WTC11 (cell line): ENCODE measurements at regions not wholly inside any gene's neighbourhood (a gene's known extent, or its start where the extent isn't known, plus 50 kb on each side); places are given as distances from the start of the nearest gene placed in this dataset.

Experiments
- ATAC-seq: fragments of 200-7000 bp; cut with Tn5 transposase; 2 replicates; pipeline ENCODE4 v1.10.0; 2021; ENCODE audit warnings: mild to moderate bottlenecking, moderate library complexity
- CTCF ChIA-PET: fragments of 300-600 bp; sonication (Branson Sonifier 250); formaldehyde crosslinking; loops from one replicate; lab custom pipeline; 2021; ENCODE audit warnings: antibody characterized with exemption; lab: Charles Lee
- POLR2A ChIA-PET: fragments of 350-600 bp; sonication (Branson Sonifier 250); formaldehyde crosslinking; loops from one replicate; lab custom pipeline; 2021; ENCODE audit warnings: antibody characterized with exemption; lab: Charles Lee
- DNase-seq: peaks from one replicate; pipeline ENCODE4 v3.0.0; 2021; ENCODE audit warnings: low spot score
- H3K27ac Mint-ChIP-seq: 2 replicates; pipeline ENCODE4 v1.8.0; 2021; ENCODE audit warnings: mixed read lengths
- H3K27me3 Mint-ChIP-seq: 2 replicates; pipeline ENCODE4 v1.8.0; 2021; ENCODE audit warnings: low read depth, mild to moderate bottlenecking, moderate library complexity, mixed read lengths
- H3K36me3 Mint-ChIP-seq: 2 replicates; pipeline ENCODE4 v1.8.0; 2021; ENCODE audit warnings: mixed read lengths
- H3K4me1 Mint-ChIP-seq: 2 replicates; pipeline ENCODE4 v1.8.0; 2022; ENCODE audit warnings: mixed read lengths
- H3K4me3 Mint-ChIP-seq: 2 replicates; pipeline ENCODE4 v1.8.0; 2021; ENCODE audit warnings: mild to moderate bottlenecking, moderate library complexity, mixed read lengths
- H3K9me3 Mint-ChIP-seq: 2 replicates; pipeline ENCODE4 v1.8.0; 2021; ENCODE audit warnings: mixed read lengths
- ELF4 ChIP-seq: sonication (generic); formaldehyde crosslinking; IDR thresholded peaks from 2 replicates; pipeline ENCODE4 v1.8.1; 2022; ENCODE audit warnings: low read depth, mild to moderate bottlenecking, moderate library complexity, missing genetic modification reagents
- FOXK1 ChIP-seq: sonication (generic); formaldehyde crosslinking; IDR thresholded peaks from 2 replicates; pipeline ENCODE4 v1.8.0; 2022; ENCODE audit warnings: mild to moderate bottlenecking, moderate library complexity, missing genetic modification reagents
- IRF2 ChIP-seq: sonication (generic); formaldehyde crosslinking; IDR thresholded peaks from 2 replicates; pipeline ENCODE4 v1.8.0; 2022; ENCODE audit warnings: low read depth, missing genetic modification reagents, borderline replicate concordance
- JAZF1 ChIP-seq: fragments of 250-450 bp; sonication (Bioruptor Pico); IDR thresholded peaks from 2 replicates; pipeline ENCODE4 v1.9.0; 2021; ENCODE audit warnings: moderate library complexity, mild to moderate bottlenecking, inconsistent platforms
- JUN ChIP-seq: sonication (generic); formaldehyde crosslinking; IDR thresholded peaks from 2 replicates; pipeline ENCODE4 v1.8.0; 2023; ENCODE audit warnings: mild to moderate bottlenecking, missing genetic modification reagents
- MXD4 ChIP-seq: fragments of 250-450 bp; sonication (Bioruptor Pico); IDR thresholded peaks from 2 replicates; pipeline ENCODE4 v1.8.0; 2021; ENCODE audit warnings: mild to moderate bottlenecking, moderate library complexity, borderline replicate concordance
- NFATC4 ChIP-seq: fragments of 250-450 bp; sonication (Bioruptor Pico); IDR thresholded peaks from 2 replicates; pipeline ENCODE4 v1.9.0; 2021; ENCODE audit warnings: mild to moderate bottlenecking
- NFE2L1 ChIP-seq: sonication (generic); formaldehyde crosslinking; IDR thresholded peaks from 2 replicates; pipeline ENCODE4 v1.8.1; 2023; ENCODE audit warnings: missing genetic modification reagents
- NFYB ChIP-seq: sonication (generic); formaldehyde crosslinking; conservative IDR thresholded peaks from 2 replicates; pipeline ENCODE4 v1.8.0; 2022; ENCODE audit warnings: low read depth, missing genetic modification reagents
- NR1H2 ChIP-seq: sonication (generic); formaldehyde crosslinking; IDR thresholded peaks from 2 replicates; pipeline ENCODE4 v1.9.0; 2021; ENCODE audit warnings: mild to moderate bottlenecking, moderate library complexity, missing genetic modification reagents
- RELA ChIP-seq: sonication (generic); formaldehyde crosslinking; IDR thresholded peaks from 2 replicates; pipeline ENCODE4 v1.8.1; 2022; ENCODE audit warnings: missing genetic modification reagents, mild to moderate bottlenecking, borderline replicate concordance
- TP53 ChIP-seq: sonication (generic); formaldehyde crosslinking; IDR thresholded peaks from 2 replicates; pipeline ENCODE4 v1.8.1; 2023; ENCODE audit warnings: mild to moderate bottlenecking, missing genetic modification reagents
- ZNF416 ChIP-seq: fragments of 250-450 bp; sonication (Bioruptor Pico); IDR thresholded peaks from 2 replicates; pipeline ENCODE4 v1.9.0; 2021; ENCODE audit warnings: mild to moderate bottlenecking, inconsistent platforms
- TF ChIP-seq, protein P1 (sequence below): sonication (generic); formaldehyde crosslinking; IDR thresholded peaks from 2 replicates; pipeline ENCODE4 v1.8.0; 2023; ENCODE audit warnings: missing genetic modification reagents, mild to moderate bottlenecking, borderline replicate concordance
- TF ChIP-seq, protein P2 (sequence below): fragments of 250-450 bp; sonication (Bioruptor Pico); IDR thresholded peaks from 2 replicates; pipeline ENCODE4 v1.8.0; 2021; ENCODE audit warnings: mild to moderate bottlenecking
- TF ChIP-seq, protein P3 (sequence below): fragments of 250-450 bp; sonication (Bioruptor Pico); IDR thresholded peaks from 2 replicates; pipeline ENCODE4 v1.9.0; 2021; ENCODE audit warnings: moderate library complexity, mild to moderate bottlenecking, inconsistent platforms, borderline replicate concordance

DNA sequence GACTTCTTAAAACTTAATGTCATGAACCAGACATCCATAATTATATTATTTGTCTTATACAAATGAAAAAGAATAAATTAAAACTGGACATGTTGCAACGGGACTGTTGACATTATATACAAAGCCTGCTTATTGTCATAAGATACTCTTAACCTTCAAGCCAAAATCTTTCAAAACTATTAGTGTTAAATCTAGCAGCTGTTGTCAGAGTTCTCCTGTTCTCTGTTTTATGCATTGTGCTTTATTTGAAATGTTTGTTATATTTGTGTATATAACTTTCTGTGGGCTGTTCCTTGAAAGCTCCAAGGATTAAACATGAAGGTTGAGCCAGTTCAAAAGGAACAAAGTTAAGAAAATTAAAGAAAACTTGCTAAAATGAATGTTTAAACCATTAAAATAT, 335.5 kb upstream of the NT5C1B start (continued):
- TF ChIP-seq, protein P1, sequence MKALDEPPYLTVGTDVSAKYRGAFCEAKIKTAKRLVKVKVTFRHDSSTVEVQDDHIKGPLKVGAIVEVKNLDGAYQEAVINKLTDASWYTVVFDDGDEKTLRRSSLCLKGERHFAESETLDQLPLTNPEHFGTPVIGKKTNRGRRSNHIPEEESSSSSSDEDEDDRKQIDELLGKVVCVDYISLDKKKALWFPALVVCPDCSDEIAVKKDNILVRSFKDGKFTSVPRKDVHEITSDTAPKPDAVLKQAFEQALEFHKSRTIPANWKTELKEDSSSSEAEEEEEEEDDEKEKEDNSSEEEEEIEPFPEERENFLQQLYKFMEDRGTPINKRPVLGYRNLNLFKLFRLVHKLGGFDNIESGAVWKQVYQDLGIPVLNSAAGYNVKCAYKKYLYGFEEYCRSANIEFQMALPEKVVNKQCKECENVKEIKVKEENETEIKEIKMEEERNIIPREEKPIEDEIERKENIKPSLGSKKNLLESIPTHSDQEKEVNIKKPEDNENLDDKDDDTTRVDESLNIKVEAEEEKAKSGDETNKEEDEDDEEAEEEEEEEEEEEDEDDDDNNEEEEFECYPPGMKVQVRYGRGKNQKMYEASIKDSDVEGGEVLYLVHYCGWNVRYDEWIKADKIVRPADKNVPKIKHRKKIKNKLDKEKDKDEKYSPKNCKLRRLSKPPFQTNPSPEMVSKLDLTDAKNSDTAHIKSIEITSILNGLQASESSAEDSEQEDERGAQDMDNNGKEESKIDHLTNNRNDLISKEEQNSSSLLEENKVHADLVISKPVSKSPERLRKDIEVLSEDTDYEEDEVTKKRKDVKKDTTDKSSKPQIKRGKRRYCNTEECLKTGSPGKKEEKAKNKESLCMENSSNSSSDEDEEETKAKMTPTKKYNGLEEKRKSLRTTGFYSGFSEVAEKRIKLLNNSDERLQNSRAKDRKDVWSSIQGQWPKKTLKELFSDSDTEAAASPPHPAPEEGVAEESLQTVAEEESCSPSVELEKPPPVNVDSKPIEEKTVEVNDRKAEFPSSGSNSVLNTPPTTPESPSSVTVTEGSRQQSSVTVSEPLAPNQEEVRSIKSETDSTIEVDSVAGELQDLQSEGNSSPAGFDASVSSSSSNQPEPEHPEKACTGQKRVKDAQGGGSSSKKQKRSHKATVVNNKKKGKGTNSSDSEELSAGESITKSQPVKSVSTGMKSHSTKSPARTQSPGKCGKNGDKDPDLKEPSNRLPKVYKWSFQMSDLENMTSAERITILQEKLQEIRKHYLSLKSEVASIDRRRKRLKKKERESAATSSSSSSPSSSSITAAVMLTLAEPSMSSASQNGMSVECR (CRISPR knock-in tag) = no peak
- TF ChIP-seq FOXK1 (CRISPR knock-in tag) (no peak), TP53 (CRISPR knock-in tag) (no peak), NFYB (CRISPR knock-in tag) (no peak), JUN (CRISPR knock-in tag) (no peak)
- TF ChIP-seq, all 79 proteins: peak for 0

DNA sequence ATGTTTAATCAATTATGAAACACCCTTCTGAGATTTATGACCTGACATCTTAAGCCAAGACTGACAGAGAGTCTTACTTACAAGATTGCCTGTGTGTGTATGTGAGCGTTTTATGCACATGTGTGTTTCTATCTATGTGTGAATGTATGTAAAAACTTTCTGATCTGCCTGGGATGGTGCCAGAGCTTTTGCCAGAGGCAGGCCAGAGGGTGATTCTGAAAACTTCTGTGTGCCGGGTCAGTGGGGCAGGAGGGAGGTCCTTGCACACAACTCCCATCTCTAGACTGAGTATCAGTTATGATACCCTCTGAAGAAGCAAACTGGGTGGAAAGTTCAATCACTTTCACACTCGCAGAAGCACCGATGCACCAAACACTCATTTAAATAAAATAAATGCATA, 335.0 kb upstream of the NT5C1B start:
- no peak for ATAC-seq
- ChIA-PET POLR2A (no interaction called here), CTCF (no interaction called here)
- Mint-ChIP-seq H3K27me3 (no peaks in the 10 kb centered on the region), H3K4me1 (peaks cover 8% of the 10 kb centered on the region)
- no peak for TF ChIP-seq MXD4 (CRISPR knock-in tag)
- TF ChIP-seq ELF4 (CRISPR knock-in tag) = no peak
- TF ChIP-seq, protein P2, sequence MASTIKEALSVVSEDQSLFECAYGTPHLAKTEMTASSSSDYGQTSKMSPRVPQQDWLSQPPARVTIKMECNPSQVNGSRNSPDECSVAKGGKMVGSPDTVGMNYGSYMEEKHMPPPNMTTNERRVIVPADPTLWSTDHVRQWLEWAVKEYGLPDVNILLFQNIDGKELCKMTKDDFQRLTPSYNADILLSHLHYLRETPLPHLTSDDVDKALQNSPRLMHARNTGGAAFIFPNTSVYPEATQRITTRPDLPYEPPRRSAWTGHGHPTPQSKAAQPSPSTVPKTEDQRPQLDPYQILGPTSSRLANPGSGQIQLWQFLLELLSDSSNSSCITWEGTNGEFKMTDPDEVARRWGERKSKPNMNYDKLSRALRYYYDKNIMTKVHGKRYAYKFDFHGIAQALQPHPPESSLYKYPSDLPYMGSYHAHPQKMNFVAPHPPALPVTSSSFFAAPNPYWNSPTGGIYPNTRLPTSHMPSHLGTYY (CRISPR knock-in tag) = no peak
- TF ChIP-seq JAZF1 (CRISPR knock-in tag) = no peak
- no peak for TF ChIP-seq NR1H2
- TF ChIP-seq, protein P3, sequence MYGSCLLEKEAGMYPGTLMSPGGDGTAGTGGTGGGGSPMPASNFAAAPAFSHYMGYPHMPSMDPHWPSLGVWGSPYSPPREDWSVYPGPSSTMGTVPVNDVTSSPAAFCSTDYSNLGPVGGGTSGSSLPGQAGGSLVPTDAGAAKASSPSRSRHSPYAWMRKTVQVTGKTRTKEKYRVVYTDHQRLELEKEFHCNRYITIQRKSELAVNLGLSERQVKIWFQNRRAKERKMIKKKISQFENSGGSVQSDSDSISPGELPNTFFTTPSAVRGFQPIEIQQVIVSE (CRISPR knock-in tag) = no peak
- no peak for TF ChIP-seq IRF2 (CRISPR knock-in tag)
- TF ChIP-seq, protein P1 (CRISPR knock-in tag) = no peak
- no peak for TF ChIP-seq NFATC4
- TF ChIP-seq NFE2L1 = no peak
- no peak for TF ChIP-seq RELA (CRISPR knock-in tag)
- TF ChIP-seq ZNF416 = no peak
- TF ChIP-seq, all 79 proteins: peak for 0
- peaks cover 15% of the 10 kb centered on the region for H3K9me3 Mint-ChIP-seq
- H3K4me3 Mint-ChIP-seq = no peak overlapping the region
- no peak overlapping the region for H3K27ac Mint-ChIP-seq
- DNase-seq = no peak
- H3K36me3 Mint-ChIP-seq = peaks cover 7% of the 10 kb centered on the region
